ENCODE measurements at regions not wholly inside any gene's neighbourhood (a gene's known extent, or its start where the extent isn't known, plus 50 kb on each side); places are given as distances from the start of the nearest gene placed in this dataset.

- TF ChIP-seq YY1 (IDR thresholded peaks at IDR 0.05; ENCODE audit: insufficient read depth, insufficient read length), result no peak
- no peak for TF ChIP-seq SUZ12 (IDR thresholded peaks at IDR 0.05; ENCODE audit: extremely low read depth, insufficient read depth, insufficient read length)
- TF ChIP-seq ZNF274 (IDR thresholded peaks at IDR 0.05; ENCODE audit: low read depth, low read length), result no peak
Observed at GRCh38 chr1:87208080-87208479, 120.6 kb upstream of the LMO4 start.

Measured in NT2/D1 (cell line).